ENCODE measurements at regions not wholly inside any gene's neighbourhood (a gene's known extent, or its start where the extent isn't known, plus 50 kb on each side); places are given as distances from the start of the nearest gene placed in this dataset.

DNA sequence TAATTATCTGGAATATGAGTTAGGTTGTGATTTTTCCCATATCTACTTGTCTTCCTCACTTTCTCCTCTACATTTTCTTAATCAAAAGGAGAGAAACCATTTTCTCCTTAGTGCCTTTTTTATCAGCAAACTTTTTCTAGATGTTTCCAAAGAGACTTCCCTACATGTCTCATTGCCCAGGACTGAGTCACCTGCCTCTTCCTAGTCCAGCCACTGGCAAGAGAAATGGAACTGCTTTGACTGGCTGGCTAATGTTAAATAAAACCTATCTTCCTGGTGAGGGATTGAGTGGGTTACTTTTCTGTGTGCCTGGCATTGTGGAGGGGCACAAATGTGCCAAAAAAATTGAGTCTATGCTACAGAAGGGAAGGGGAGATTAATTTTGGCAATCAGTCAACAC, 52.1 kb upstream of the CD5L start:
- TF ChIP-seq, protein P1, sequence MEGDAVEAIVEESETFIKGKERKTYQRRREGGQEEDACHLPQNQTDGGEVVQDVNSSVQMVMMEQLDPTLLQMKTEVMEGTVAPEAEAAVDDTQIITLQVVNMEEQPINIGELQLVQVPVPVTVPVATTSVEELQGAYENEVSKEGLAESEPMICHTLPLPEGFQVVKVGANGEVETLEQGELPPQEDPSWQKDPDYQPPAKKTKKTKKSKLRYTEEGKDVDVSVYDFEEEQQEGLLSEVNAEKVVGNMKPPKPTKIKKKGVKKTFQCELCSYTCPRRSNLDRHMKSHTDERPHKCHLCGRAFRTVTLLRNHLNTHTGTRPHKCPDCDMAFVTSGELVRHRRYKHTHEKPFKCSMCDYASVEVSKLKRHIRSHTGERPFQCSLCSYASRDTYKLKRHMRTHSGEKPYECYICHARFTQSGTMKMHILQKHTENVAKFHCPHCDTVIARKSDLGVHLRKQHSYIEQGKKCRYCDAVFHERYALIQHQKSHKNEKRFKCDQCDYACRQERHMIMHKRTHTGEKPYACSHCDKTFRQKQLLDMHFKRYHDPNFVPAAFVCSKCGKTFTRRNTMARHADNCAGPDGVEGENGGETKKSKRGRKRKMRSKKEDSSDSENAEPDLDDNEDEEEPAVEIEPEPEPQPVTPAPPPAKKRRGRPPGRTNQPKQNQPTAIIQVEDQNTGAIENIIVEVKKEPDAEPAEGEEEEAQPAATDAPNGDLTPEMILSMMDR (IDR thresholded peaks at IDR 0.05), result no peak
- intact Hi-C loops (cut with DNase I), result no loop called here
- no peaks in the 10 kb centered on the region for H3K27me3 ChIP-seq
- no peak overlapping the region for H3K27ac ChIP-seq
- ATAC-seq (no peak), DNase-seq (no peak)
- H3K4me3 ChIP-seq, result no peak overlapping the region
- H3K4me1 ChIP-seq, result no peaks in the 10 kb centered on the region
- H3K36me3 ChIP-seq, result no peaks in the 10 kb centered on the region
- peaks cover 0 to 8% of the 10 kb centered on the region in 2 donors for H3K9me3 ChIP-seq

DNA sequence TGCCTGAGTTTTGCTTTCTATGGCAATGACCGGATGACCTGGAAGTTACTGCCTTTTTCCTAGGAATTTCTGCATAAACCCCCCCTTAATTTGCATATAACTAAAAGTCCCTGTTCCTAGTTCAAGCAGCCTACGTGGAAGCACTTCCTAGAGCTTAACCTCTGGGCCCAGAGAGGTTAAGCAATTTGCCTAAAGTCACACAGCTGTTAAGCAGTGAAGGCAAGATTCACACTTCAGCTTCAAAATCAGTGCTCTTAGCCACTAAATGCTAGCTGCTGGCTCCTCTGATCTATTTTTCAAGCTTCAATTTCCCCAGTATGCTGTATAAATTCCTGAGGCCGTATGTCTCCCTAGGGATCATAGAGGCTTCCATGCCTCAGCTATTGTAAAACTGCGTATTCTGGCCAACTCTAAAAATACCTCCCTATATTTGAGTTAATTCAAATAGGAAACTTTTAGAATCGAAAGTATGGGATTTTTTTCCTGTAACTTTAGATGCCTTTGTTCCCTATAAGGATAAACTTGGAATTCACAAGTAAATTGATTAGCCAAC, 53.1 kb upstream of the CD5L start:
- TF ChIP-seq, protein P1 (IDR thresholded peaks at IDR 0.05), result no peak
- DNase-seq (no peak), ATAC-seq (no peak)
- Histone ChIP-seq H3K9me3 (peaks cover 0 to 8% of the 10 kb centered on the region in 2 donors), H3K4me1 (no peaks in the 10 kb centered on the region), H3K36me3 (no peaks in the 10 kb centered on the region), H3K4me3 (no peak overlapping the region), H3K27me3 (no peaks in the 10 kb centered on the region), H3K27ac (no peak overlapping the region)
- intact Hi-C loops (cut with DNase I), result no loop called here

DNA sequence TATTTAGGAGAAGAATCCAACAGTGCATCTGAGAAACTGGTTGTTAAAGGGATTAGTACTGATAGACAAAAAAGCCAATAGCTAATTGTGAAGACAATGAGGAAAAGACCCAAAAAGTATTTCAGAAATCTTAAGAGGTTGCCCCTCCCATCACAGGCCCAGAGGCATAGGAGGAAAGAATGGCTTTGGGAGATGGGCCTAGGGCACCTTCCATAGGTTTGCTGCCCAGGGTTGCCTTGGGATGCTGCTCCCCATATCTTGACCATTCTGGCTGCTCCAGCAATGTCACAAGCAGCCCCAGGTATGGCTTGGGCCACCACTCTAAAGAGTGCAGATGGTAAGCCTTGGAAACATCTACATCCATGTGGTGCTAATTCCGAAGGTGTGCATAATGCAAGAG, 68.7 kb upstream of the CD5L start:
- intact Hi-C loops (cut with DNase I), result no loop called here
- no peak for ATAC-seq
- TF ChIP-seq, protein P1 (IDR thresholded peaks at IDR 0.05), result no peak

DNA sequence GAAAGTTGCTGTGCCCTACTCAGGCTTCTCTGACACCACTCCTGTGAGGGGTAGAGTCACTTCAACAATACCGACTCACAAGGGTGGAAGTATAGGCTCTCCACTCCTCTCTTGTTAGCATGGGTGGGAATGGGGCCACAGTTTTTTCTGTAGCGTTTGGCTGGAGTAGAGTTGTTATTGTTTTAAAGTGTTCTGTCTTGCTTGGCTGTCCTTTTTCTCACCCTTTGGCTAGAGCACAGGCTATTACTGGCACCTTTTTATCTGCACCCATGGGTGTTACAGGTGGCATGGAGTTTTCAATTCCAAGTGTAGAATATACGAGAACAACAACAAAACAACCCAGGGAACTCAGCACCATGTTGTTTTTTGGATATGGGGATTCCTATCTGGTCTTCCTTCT, 74.3 kb upstream of the CD5L start:
- Histone ChIP-seq H3K9me3 (no peaks in the 10 kb centered on the region), H3K4me1 (no peaks in the 10 kb centered on the region), H3K27ac (no peak overlapping the region), H3K27me3 (peaks cover 0 to 12% of the 10 kb centered on the region in 2 donors), H3K4me3 (no peak overlapping the region), H3K36me3 (no peaks in the 10 kb centered on the region)
- intact Hi-C loops (cut with DNase I), result no loop called here
- TF ChIP-seq, protein P1 (IDR thresholded peaks at IDR 0.05), result no peak
- no peak for DNase-seq
- no peak for ATAC-seq

More for the DNA sequence above, 68.7 kb upstream of the CD5L start:
- peaks cover 0 to 2% of the 10 kb centered on the region in 2 donors for H3K9me3 ChIP-seq
- peaks cover 0 to 4% of the 10 kb centered on the region in 2 donors for H3K27me3 ChIP-seq
- no peaks in the 10 kb centered on the region for H3K36me3 ChIP-seq
- no peak for DNase-seq
- H3K27ac ChIP-seq, result no peak overlapping the region
- H3K4me1 ChIP-seq, result no peaks in the 10 kb centered on the region
- no peak overlapping the region for H3K4me3 ChIP-seq

DNA sequence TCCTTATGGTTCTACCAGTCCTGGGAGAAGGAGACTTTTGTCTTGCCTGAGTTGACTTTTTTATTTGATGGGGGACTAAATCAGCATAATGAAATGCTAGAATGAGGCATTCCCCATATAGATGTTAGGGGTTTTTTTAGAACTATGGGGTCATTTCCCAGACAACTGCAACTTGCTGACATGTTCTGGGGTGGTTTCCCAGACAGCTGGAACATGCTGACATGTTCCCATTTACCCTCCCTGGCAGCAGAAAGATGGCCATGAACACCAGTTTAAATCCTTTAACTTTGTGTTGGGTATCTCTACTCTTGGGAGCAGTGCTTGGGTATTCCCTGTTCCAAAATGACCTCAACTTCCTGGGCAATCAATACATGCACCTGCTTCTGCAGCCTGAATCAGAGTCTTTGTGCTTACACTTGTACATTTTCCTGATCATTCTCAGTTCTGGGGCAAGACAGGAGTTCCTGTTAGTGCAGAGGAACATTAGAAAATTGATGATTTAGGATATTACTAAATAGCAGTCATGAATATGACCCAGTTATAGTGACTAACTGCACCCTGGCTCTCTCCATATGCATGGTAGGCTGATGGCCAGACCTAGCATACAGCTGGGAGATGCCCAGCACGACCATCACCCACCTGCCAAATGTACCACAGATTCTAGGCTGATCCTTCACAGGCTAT, 75.4 kb upstream of the CD5L start:
- ATAC-seq (no peak), DNase-seq (no peak)
- Histone ChIP-seq H3K9me3 (no peaks in the 10 kb centered on the region), H3K4me3 (no peak overlapping the region), H3K27ac (no peak overlapping the region), H3K36me3 (no peaks in the 10 kb centered on the region), H3K4me1 (no peaks in the 10 kb centered on the region), H3K27me3 (peaks cover 0 to 14% of the 10 kb centered on the region in 2 donors)
- intact Hi-C loops (cut with DNase I), result no loop called here
- TF ChIP-seq, protein P1 (IDR thresholded peaks at IDR 0.05), result no peak
